HG02852 (cell line): ENCODE measurements at regions not wholly inside any gene's neighbourhood (a gene's known extent, or its start where the extent isn't known, plus 50 kb on each side); places are given as distances from the start of the nearest gene placed in this dataset.

Source experiments
- ATAC-seq: cut with Tn5 transposase; IDR thresholded peaks from one replicate; pipeline ENCODE4 v1.9.1; 2021; ENCODE audit warnings: mild to moderate bottlenecking, moderate library complexity; ENCODE audit not compliant: unreplicated experiment

DNA sequence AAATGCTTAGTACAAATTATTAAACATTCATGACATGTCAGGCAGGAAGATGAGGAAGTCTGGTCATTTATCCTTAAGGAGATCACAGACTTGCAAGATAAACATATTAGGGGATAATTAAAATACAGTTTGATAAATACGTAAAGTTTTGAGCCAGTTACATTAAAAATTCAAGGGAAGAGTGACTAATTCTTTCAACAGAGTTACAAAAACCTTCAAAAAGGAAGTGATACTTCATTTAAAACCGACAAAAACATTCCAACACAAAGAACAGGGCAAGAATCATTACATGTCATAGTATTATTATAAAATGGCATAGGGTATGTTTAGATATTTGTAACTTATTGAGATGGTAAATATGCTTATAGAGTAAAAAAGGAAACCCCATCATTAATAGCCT is 636.0 kb downstream of the NR4A2 start:
- ATAC-seq = no peak

DNA sequence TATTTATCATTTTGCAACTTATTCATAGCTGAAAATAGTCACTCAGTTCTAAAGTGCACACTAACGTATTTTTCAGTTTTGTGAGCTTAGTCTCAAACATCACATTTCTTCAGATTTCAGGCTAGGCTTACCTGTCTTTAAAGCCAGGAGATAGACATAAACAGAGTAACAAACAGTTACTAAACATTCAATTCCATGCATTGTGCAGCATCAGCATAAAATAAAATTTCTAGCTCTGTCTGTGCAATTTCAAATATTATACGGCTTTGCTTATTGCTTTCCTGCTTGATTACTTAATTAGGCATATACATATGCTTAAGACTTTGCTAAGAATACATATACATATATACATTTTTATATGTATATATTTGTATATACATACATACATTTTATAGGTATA is 637.0 kb downstream of the NR4A2 start:
- no peak for ATAC-seq

DNA sequence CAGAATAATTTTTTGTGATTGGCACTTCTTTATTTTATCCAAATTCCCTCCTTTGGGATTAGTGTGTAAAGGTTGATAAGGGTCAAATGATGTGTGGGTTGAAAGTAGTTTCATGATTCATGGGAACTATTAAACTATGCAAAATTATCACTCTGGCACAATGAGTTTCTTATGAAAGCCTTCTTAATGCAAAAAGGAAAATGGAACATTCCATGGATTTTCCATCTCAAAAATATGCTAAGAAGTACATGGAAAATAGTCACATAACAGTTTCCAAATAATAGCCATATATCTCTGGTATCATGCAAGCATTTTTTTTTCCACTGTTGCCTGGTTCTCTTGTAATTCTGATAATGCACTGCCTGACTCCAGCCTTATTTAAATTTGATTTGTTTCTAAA is 639.7 kb downstream of the NR4A2 start:
- no peak for ATAC-seq

DNA sequence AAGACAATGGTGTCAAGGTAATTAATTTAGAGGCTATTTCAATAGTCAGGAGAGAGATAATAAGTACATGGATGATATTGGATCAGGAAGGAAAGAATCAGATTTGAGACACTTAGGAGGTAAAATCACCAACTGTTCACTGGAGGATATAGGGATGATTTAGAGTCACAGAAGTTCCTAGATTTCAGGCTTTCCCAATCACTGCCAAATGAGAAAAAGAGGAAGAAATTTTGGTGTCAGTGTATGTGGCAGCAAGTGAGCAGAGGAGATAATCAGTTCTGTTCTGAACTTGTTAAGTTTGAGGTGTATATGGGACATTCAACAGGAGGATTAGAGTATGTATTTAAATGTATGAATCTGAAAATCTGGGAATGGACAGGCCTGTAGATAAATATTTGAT is 640.4 kb downstream of the NR4A2 start:
- no peak for ATAC-seq

DNA sequence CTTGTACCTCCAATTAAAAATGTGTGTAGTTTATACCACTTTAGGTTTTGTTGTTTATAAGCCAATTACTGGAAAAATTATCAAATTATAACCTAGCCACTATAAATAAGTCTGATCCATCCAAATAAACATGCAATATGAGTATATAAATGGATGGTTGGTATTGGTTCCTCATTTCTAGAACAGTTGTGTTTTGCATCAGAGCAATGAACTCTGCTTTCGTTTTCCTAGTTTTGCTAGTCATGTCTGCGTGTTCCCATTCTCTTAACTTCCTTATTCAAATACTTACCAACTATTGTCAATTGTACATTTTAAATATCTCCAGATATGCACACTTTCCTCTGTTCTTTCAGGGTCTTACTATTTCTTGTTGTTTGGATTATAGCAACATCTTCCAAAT is 641.7 kb downstream of the NR4A2 start:
- ATAC-seq = peak; percentile 94

DNA sequence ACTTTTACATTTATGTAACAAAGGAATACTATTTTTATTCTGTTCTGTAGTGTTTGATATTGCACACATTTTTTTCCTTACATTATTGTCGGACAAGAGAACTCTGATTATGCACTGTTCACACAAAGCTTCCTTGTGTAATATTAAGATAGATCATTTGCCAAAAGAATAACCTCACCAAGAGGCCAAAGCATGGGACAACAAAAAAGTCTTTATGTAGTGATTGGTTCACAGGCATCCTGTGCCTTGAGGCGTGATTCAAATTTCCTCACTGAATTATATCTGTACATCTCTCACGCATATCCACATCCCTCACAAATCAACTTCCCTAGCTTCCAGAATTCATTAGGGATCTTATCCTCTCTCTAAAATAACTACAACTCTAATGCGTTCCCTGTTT is 642.7 kb downstream of the NR4A2 start:
- ATAC-seq = no peak

DNA sequence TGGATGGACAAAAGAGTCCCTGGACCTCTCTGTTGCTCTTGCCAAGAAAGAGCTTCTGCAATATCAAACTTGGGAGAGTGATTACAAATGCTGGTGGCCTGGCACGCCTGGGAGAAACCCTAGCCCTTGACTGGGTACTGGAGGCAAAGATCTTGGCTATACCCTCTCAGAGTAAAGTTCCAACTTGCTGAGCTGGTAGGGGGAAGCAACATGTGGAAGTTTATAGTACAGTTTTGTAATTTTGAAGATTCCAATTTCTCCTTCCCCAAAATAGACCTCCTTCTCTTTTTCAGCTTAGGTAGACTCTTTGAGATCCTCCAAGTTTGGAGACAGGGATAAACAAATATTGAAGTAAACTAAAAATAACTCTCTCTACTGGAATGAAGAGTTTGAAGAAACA is 645.3 kb downstream of the NR4A2 start:
- ATAC-seq = no peak

DNA sequence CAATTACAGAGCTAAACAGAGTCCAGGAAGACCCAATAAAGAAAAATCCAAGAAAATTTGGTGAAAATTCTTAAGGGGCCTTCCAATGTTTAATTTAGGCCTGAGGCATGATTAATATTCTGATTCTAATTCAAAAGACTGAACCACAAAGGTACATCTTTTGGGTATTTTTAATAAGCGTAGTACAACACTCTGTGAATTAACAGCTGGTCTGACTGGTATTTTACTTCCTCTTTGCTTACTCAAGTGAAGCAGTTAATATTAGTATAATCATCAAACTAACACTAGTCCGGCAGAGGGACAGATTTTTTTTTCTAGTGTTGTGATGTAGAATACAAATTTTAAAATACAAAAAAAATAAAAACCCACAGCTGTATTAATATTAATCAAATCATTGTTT is 652.9 kb downstream of the NR4A2 start:
- no peak for ATAC-seq

DNA sequence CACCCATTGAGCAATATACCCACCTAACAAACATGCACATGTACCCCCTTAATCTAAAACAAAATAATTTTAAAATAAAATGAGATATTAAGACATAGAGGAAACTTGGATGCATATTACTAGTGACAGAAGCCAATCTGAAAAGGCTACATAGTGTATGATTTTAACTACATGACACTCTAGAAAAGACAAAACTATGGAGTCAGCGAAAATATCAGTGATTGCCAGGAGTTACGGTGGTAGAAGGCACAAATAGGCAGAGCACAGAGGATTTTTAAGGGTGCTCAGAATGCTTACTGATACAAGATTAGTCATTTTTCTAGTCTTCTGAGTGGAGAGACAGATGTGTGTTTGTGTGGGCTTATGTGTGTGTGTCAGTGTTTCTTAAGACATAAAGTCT is 656.6 kb downstream of the NR4A2 start:
- no peak for ATAC-seq

DNA sequence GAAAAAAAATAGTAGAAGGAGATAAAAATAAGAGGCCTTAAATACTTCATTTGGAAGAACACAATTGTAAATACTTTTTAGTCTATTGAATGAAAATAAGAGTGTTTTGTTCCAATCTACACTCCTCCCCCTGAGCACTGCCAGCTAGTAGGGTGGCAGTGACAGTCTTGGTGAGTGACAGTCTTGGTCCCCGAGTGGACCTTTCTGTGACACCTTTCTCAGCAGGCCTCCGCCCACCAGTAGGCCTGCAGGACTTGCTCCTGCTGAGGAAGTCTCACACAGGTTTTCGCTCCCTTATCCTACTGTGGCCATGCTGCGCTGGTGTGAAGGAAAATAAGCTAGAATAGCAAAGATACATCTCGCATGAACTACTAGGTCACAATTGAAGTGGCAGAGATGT is 666.8 kb downstream of the NR4A2 start:
- no peak for ATAC-seq

DNA sequence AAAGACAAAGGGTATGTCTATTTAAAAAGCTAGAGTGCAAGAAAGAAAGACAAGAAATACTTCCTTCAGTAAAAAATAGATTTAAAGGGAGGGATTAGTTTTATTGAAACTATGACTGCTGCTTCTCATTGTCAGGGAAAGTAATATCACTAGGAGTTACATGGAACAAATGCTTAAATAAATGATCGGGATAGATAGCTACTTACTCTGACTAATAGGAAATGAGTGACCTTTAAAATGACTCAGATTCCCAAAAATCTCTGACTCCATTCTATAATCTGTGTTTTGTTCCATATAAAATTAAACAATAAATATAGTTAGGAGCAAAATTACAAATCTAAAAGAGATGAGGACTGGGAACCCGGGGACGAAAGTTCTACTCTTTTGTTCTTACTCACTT is 669.3 kb downstream of the NR4A2 start:
- ATAC-seq = no peak

DNA sequence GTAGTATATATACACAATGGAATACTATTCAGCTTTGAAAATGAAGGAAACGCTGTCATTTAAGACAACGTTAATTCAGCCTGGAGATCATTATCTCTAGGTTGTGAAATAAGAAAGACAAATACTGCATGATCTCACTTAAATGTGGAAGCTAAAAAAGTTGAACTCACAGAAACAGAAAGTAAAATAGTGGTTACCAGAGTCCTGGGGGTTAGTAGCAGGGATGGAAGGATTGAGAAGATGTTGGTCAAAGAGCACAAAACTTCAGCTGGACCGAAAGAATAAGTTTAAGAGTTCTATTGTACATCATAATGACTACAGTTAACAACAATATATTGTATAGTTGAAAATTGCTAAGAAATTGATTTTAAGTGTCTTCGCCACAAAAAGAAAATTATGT is 670.3 kb downstream of the NR4A2 start:
- no peak for ATAC-seq

DNA sequence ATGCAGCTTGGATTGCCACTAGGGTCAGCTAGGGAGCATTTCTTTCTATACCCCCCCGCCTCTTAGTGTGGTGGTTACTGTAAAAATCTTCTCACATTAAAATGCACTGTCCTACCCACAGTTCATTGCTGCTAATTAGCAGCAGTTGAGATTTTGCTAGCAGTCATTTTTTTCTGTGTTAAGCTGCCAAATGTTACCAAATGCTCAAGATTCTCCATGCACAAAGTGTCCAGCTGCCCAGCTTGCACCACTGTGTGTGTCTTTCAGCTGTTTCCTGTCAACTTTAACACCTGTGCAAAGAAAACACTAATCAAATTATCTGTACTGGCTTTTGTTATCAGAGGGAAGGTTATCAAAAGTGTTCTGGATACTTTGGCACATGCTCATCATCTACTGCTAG is 679.3 kb downstream of the NR4A2 start:
- ATAC-seq = no peak

DNA sequence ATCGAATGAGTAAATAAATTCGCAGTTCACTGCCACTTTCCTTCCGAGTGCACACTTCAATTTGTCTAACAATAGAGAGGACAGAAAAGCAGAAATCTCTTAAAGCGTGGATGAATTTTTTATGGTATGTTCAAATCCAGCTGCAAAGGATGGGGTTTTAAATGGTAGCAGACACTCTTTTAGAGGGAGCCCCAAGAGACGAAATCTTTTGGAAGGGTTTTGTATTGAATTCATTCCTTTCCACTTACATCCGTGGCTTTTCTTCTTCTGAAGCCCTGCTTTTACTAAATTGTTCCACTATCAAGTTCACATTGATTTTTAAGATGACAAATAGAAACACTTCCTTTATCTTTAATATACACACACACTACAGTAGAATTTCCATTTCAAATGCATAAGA is 680.7 kb downstream of the NR4A2 start:
- ATAC-seq = no peak

DNA sequence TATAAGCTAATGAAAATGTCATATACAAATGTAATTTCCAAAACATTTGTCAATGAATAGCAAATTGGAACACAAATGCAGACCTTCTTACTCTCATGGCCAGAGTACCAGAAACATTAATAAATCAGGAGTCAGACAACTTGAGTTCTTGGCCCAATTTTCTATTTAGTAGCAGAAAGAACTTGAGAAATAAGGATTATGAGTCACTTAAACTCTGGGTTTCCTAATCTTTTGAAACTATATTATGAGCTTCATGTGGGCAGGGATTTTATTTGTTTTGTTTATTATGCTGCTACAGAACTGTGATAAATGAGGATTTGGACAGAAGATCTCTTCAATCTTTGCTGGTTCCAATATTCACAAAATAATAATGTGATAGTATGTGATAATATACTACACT is 686.7 kb downstream of the NR4A2 start:
- no peak for ATAC-seq

DNA sequence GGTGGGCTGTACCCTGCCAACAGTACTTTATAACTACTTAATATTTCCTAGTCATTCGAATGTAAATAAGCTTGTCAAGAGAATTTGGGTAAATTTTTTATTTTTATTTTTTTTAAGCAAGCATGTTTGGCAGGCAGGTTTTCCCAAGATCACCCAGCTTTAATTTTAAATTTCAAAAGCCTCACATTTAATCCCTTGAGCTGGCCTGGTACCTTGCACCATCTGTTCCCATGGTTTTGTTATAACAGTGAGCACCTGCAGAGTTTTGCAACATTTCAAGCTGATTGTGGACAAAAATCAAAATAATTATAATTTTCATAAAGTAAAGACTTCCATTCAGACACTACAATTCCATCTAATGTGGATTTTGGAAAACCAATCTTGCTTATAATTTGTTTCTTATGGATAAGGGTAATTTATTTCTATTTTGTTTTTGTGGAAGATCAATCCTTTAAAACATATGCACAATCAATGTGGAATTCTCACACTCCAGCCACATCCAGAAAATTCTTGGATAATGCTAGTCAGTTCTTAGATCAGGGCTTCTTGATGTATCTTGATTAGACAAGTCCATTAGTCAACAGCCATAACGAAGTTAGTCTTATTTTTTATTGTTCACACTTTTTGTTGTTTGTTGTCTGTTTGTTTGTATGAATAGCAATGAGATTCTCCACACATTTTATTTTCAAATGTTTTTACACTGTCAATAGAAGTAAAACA is 689.3 kb downstream of the NR4A2 start:
- no peak for ATAC-seq

DNA sequence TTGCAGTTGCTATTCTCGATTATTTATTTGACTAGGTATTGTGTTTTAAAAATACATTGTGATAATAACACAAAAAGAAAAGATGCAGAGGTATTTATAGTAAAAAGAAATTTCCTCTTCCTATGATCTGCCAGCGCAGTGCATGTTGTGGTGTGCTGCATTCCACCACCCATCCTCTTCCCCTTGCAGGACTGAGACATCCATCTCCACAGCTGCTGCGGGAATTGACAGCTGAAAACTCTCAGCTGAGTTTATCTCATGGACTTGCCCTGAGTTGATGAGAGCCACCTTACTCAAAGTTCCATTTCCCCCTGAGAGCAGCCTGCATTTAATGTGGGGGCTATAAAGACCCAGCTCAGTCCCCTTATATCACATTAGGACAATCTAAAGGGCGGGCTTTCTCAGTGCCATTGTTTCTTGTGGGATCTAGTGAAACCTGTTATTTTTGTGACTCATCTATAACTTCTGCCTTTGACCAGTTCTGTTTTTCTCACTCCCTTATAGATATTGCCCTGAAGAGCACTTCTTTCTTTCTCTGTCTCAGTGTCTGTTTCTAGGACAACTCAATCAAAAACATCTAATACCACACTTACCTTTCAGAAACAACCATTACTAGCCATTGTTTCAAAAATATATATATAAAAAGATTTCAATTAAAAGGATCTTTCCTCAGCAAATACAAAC is 698.5 kb downstream of the NR4A2 start:
- ATAC-seq = peak; percentile 65

DNA sequence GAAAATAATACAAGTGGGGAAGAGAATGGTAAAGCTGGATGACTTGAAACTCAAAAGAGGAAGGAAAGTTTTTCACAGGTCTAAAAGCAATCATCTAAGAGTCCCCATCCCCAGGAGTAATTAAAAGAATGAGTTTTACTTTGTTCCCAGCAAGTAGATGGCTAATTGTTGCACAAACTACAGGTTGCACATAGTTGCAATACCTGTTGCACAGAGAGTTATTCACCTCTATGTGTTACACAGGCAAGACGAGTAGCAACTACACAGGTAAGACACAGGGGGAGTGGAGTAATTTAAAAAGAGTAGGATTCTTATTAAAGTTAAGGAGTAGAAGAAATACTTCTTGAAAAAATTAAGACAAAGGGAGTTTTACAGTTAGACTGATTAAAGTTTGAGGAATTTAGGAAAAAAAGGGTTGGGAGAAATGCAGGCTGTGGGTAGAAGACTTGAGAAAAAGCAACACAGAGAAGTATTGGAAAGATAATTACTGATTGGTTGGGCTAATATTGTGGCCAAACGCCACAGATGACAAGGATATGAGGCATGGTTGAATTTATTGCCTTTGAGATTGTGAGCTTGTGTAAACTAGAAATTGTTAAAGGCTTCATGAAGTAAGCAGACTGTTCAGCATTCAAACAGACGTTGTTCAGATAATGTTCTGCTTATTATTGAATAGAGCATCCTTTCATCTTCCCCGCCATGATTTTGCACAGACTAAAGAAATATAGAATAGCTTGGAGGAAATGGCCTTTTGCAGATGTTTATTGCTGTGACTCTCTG is 699.3 kb downstream of the NR4A2 start:
- ATAC-seq = no peak

DNA sequence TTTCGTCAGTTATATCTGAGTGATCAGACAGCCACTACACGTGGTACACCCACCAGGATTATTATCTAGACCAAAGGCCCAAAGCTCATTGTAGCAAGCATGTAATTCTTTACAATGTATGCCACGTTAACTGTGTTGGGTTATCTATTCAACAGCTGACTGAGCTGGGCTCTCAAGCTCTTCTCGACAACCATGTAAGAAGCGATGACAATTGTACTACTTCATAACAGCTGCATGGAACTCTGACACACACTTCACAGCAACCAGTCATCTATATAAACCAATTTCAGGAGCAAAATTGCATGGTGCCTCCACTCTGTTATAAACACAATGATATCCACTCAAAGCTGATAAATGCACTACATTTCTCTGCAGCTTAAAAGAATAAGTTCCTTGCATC is 701.8 kb downstream of the NR4A2 start:
- ATAC-seq = no peak

DNA sequence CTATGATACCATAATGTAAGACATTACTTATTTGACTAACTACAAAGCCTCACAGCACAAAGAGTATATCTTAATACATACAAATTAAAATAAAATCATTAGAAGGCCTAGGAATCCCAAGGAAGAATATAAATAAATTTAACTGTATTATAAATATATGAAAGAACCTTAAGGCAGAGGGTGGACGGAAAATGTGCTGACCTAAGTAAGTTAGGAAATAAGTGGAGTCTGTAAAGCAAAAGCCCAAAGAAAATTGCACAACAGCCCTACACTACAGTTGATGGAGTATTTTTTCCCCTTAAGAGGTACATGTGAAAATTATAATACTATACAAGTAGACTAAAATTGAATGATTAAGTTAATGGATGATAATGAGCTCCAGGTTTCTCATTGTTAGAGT is 710.1 kb downstream of the NR4A2 start:
- no peak for ATAC-seq

DNA sequence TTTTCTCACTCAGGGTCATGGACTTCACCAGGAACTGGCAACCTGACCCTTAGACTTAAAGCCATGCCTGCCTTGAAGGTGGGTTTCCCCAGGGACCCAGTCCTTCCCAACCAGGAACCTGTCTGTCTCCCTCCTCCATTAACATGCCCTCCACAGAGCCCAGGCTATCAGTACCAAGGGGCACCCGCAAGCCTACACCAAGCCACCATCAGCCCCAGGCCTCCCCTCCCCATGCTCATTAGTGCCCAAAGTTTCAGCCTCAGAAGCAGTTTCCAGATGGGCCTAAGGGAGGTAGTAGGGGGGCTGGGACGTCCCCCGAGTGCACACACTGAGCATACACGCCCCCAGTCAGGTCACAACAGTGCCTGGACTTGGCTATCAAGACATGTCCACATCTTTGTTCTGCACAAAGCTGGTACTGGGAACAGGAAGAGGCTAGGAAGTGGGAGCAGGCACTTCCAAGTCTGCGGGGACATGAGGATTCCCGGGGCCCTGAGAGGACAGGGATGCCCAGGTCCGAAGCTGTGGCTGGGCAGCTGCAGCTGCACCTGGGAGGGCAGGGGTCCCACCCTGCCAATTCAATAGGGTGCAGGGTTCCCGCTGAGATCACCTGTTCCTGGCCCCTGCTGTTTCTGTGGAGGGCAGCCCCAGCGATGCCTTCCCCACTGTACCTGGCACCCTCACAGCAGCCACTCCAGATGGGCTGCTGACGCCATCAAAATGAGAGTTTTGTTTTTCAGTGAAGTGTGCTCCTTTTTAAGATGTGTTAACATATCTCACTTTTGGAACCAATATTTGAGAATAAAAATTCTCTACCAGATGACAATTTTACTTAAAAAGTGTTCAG is 731.4 kb downstream of the NR4A2 start:
- no peak for ATAC-seq
